ENCODE measurements at regions not wholly inside any gene's neighbourhood (a gene's known extent, or its start where the extent isn't known, plus 50 kb on each side); places are given as distances from the start of the nearest gene placed in this dataset.

GRCh38 chr5:39494534-39494933 is 69.8 kb upstream of the DAB2 start:
- no peak for DNase-seq

DNA sequence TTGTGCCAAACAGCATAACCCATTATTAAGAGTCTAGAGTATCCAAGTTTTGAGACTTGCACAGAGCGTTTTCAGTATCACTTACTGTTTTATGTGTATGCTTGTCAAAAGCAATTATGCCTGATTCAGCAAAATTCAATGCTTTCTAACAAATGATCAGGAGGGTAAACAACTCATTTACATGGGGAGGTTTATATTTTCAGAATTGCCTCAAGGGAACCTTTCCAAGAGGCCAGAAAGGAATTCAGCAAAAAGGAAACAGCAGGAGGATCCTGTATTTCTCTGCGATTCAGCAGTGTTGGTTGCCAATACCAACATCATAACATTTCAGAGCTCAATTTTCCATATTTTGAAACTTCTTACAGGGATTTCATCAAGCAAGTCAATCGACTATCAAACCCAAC is 69.3 kb upstream of the DAB2 start:
- no peak for DNase-seq

DNA sequence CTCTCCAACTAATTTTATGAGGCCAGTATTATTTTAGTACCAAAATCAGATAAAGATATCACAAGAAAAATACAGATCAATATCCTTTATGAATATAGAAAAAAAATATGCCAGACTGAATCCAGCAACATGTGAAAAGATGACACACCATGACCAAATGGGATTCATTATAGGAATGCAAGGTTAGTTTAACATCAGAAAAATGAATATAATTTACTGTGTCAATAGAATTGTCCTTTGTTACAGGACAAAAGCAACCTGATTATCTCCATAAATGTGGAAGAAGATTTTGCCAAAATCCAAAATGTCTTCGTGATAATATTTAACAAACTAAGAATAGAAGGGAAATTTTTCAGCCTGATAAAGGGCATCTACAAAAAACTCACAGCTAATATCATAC is 66.4 kb upstream of the DAB2 start:
- DNase-seq, result no peak

DNA sequence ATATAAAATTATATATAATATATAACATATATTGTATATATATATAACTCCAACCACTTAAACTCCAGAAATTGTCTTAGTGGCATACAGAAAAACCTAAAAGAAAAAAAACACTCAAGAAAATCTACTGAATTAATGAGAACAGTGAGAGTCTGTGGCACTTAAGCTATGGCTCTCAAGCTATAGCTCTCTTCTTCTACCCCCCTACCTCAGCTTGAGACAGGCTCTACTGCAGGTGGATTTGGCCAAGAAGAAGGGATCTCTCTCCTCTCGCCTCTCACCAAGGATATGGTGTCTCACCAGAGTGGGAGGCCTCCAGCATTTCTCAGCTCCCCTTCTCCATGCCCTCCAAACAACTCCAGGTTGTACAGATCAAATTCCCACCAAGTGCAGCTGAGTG is 64.5 kb upstream of the DAB2 start:
- DNase-seq, result no peak

DNA sequence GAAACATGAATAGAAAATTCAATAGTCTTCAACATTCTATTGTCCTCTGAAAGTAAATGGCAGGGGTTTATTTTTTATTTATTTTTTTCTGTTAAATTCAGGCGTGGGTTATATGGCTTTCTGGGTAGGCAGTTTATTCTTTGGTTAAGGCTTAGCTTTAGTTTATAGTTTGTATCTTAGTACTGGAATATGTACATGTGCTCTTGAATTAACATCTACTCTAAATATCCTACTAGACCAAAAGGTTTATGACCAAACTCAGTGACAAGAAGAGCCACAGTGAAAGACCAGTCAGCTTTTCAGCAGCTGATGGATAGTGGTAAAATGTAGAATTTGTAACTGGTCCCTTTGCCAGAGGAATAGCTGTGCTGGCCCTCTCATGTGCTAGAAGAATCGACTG is 62.0 kb upstream of the DAB2 start:
- no peak for DNase-seq

DNA sequence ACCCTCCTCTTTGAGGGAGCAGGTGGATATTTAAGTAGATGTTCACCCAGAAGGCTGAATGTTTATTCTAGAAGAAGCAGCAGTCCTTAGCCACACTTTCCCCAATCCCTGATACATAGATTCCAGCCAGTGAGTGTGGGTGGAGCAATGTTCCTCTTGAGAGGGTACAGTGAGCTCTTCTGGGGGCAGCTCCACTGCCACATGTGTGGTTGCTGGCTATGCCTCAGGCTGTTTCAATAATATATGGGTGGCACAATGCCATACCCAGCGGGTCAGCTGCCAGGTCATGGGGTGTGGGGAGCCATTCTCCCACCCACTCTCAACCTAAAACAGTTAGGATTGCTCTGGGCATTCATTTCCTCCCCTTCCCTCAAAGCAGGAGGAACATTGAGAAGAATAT is 61.6 kb upstream of the DAB2 start:
- no peak for DNase-seq

DNA sequence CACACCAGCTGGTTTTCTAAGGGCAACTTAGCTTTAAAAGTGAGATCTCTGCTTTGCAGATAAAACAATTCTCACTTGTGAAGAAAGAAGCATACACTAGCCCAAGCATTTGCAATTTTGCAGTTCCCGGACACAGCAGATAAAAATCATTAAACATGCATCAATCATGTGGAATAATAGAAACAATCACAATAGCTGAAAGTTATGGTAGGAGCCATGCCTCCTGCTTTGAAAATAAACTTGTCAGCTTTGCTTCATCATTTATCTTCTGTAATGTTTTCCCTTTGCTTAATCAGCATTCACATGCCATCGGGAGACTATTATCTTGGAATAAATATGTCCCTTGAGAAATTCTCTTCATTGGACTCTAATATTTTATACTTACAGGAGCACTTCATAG is 60.3 kb upstream of the DAB2 start:
- no peak for DNase-seq

- DNase-seq, result no peak
These were observed 59.9 kb upstream of the DAB2 start for GRCh38 chr5:39484673-39485072.

DNA sequence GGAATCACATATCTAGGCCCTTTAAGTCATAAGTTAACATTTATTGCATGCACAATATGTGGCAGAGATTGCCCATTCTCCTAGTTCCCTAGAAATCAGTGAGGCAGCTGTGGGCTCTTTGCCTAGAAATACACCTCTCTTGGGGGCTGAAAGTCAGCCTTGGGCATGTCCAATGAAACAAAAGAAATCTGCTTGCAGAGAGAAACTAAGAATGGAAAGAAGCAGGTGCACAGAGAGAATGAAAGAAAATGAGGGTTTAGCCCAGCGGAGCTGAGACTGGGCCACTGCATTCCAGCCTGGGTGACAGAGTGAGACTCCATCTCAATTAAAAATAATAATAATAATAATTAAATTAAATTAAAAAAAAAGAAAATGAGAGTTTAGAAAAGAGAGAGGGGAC is 57.3 kb upstream of the DAB2 start:
- DNase-seq, result no peak

DNA sequence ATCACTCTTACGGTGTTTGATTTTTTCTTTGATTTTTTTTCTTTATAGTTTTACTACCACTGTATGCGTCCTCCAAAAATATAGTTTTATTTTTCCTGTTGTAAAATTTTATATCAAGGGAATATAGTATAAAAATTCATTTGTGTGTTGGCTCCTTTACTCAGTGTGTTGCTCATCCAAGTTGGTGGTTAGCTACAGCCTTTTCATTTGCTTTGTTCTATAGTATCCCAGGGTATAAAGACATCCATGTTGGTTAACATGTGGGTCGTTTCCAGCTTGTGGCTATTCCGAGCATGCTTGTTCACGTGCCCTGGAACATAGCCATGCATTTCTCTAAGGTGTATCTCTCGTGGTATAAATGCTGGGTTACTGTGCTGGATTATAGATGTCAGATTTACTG is 54.8 kb upstream of the DAB2 start:
- no peak for DNase-seq

DNA sequence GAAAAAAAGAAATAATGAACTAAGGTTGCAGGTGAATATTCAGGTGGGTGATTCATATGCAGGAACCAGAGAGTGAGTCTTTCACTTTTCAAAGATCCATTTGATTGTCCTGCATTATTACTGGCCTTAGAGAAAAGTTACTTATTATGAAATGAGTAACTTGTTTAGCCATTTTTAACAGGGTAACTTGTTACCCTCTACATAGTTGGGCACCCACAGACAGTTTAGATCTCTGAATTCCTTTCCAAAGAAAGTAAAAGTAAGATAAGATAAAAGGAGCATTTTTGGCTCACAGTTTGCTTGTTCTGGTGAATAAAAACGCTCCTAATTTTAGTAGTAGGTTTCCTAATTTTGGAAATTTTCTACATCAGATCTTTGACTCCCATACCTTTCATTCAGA is 54.1 kb upstream of the DAB2 start:
- no peak for DNase-seq

GRCh38 chr5:39476843-39477220 is 52.1 kb upstream of the DAB2 start:
- DNase-seq, result no peak

GRCh38 chr5:39475881-39476842 is 51.4 kb upstream of the DAB2 start:
- no peak for DNase-seq

DNA sequence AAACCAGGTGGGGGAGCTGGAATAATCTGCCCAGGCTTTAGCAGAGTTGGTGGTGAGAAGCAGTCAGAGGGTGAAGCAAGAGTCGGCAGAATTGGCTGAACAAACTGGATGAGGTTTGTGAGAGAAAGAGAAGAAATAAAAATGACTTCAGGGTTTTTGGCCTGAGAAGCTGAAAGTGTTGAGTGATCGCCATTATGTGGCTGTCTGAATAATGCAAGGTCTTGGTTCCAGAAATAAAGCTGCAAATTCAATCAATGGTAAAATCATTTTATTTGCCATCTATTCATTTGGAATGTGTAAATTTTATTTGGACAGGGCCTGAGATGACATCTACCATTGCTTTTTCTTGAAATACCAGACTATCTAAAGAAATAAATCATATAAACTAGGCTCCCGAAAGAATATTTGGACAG is 50.4 kb upstream of the DAB2 start:
- no peak for DNase-seq
